22Rv1 (cell line): ENCODE measurements at regions not wholly inside any gene's neighbourhood (a gene's known extent, or its start where the extent isn't known, plus 50 kb on each side); places are given as distances from the start of the nearest gene placed in this dataset.

Source experiments
- CTCF ChIP-seq: fragments of 450-650 bp; IDR thresholded peaks from 2 replicates; pipeline ENCODE4 v1.5.1; 2017; ENCODE audit warnings: mild to moderate bottlenecking
- ZFX ChIP-seq: fragments of 450-650 bp; IDR thresholded peaks from 2 replicates; pipeline ENCODE4 v1.6.1; 2017; ENCODE audit warnings: antibody characterized with exemption, borderline replicate concordance

- no peak for TF ChIP-seq CTCF
- TF ChIP-seq ZFX = no peak
Measured at GRCh38 chr13:44697058-44697457, 120.9 kb upstream of the TSC22D1 start.
